ENCODE measurements at regions not wholly inside any gene's neighbourhood (a gene's known extent, or its start where the extent isn't known, plus 50 kb on each side); places are given as distances from the start of the nearest gene placed in this dataset.
"Not testable (repeated sequence)": the region's sequence is repeated elsewhere in the genome, so short reads cannot be mapped to it uniquely, and the experiment has no call there.

GRCh38 chr2:111291566-111291965 is 170.9 kb downstream of the BCL2L11 start:
- not testable (repeated sequence) for DNase-seq

GRCh38 chr2:111292232-111292968 is 171.7 kb downstream of the BCL2L11 start:
- not testable (repeated sequence) for DNase-seq

GRCh38 chr2:111294699-111295098 is 174.0 kb downstream of the BCL2L11 start:
- not testable (repeated sequence) for DNase-seq

- not testable (repeated sequence) for DNase-seq
These were observed 175.5 kb downstream of the BCL2L11 start for GRCh38 chr2:111296122-111296804.

GRCh38 chr2:111297128-111297527 is 176.4 kb downstream of the BCL2L11 start:
- not testable (repeated sequence) for DNase-seq

- not testable (repeated sequence) for DNase-seq
These were observed 178.2 kb downstream of the BCL2L11 start for GRCh38 chr2:111298927-111299326.

GRCh38 chr2:111299635-111300034 is 178.9 kb downstream of the BCL2L11 start:
- DNase-seq: not testable (repeated sequence)

GRCh38 chr2:111301677-111302076 is 181.0 kb downstream of the BCL2L11 start:
- DNase-seq: not testable (repeated sequence)

GRCh38 chr2:111302397-111303218 is 181.9 kb downstream of the BCL2L11 start:
- peak; percentile 14 for DNase-seq

- not testable (repeated sequence) for DNase-seq
These were observed 186.6 kb downstream of the BCL2L11 start for GRCh38 chr2:111307302-111307701.

GRCh38 chr2:111309231-111310075 is 188.7 kb downstream of the BCL2L11 start:
- DNase-seq: not testable (repeated sequence)

- DNase-seq: not testable (repeated sequence)
These were observed 189.7 kb downstream of the BCL2L11 start for GRCh38 chr2:111310395-111310794.

GRCh38 chr2:111311568-111311967 is 190.9 kb downstream of the BCL2L11 start:
- not testable (repeated sequence) for DNase-seq

GRCh38 chr2:111312897-111313607 is 192.3 kb downstream of the BCL2L11 start:
- DNase-seq: not testable (repeated sequence)

- not testable (repeated sequence) for DNase-seq
These were observed 193.0 kb downstream of the BCL2L11 start for GRCh38 chr2:111313711-111314110.

GRCh38 chr2:111315188-111315917 is 194.6 kb downstream of the BCL2L11 start:
- DNase-seq: not testable (repeated sequence)

- not testable (repeated sequence) for DNase-seq
These were observed 195.6 kb downstream of the BCL2L11 start for GRCh38 chr2:111316221-111316741.

- not testable (repeated sequence) for DNase-seq
These were observed 196.3 kb downstream of the BCL2L11 start for GRCh38 chr2:111316881-111317549.

- DNase-seq: not testable (repeated sequence)
These were observed 198.8 kb downstream of the BCL2L11 start for GRCh38 chr2:111319552-111319951.

- DNase-seq: peak; percentile 81
These were observed 199.6 kb downstream of the BCL2L11 start for GRCh38 chr2:111320264-111320663.
